KMS-11 (cell line): ENCODE measurements at regions not wholly inside any gene's neighbourhood (a gene's known extent, or its start where the extent isn't known, plus 50 kb on each side); places are given as distances from the start of the nearest gene placed in this dataset.

Experiments
- H2AFZ ChIP-seq: fragments of 200-600 bp; sonication (generic); 2 replicates; pipeline ENCODE4 v1.6.1; 2016; ENCODE audit warnings: antibody characterized with exemption, mixed run types, low read depth
- H3K27ac ChIP-seq: fragments of 200-600 bp; sonication (generic); 2 replicates; pipeline ENCODE4 v1.6.1; 2016; ENCODE audit warnings: mild to moderate bottlenecking, mixed run types
- H3K27me3 ChIP-seq: fragments of 200-600 bp; sonication (generic); 2 replicates; pipeline ENCODE4 v1.6.1; 2017; ENCODE audit warnings: mild to moderate bottlenecking, low read depth, mixed run types, moderate library complexity; ENCODE audit not compliant: insufficient read depth
- H3K36me3 ChIP-seq: fragments of 200-600 bp; sonication (generic); 2 replicates; pipeline ENCODE4 v1.6.1; 2017; ENCODE audit warnings: mild to moderate bottlenecking, mixed run types; ENCODE audit not compliant: insufficient read depth
- H3K4me1 ChIP-seq: fragments of 200-600 bp; sonication (generic); 2 replicates; pipeline ENCODE4 v1.6.1; 2016; ENCODE audit warnings: mild to moderate bottlenecking, low read depth, mixed run types; ENCODE audit not compliant: poor library complexity, severe bottlenecking
- H3K4me2 ChIP-seq: fragments of 200-600 bp; sonication (generic); 2 replicates; pipeline ENCODE4 v1.7.0; 2016; ENCODE audit warnings: mild to moderate bottlenecking, mixed run types
- H3K4me3 ChIP-seq: fragments of 200-600 bp; sonication (generic); IDR thresholded peaks from 2 replicates; pipeline ENCODE4 v1.6.1; 2017; ENCODE audit warnings: low read depth, low read length, mixed read lengths; ENCODE audit not compliant: insufficient read depth
- H3K79me2 ChIP-seq: fragments of 200-600 bp; sonication (generic); 2 replicates; pipeline ENCODE4 v1.6.1; 2016; ENCODE audit warnings: low read depth, mixed run types; ENCODE audit not compliant: insufficient read depth
- H3K9ac ChIP-seq: fragments of 200-600 bp; sonication (generic); 2 replicates; pipeline ENCODE4 v1.6.1; 2016; ENCODE audit warnings: mild to moderate bottlenecking, mixed run types
- H4K20me1 ChIP-seq: fragments of 200-600 bp; sonication (generic); 2 replicates; pipeline ENCODE4 v1.6.1; 2016; ENCODE audit warnings: mild to moderate bottlenecking, mixed run types; ENCODE audit not compliant: insufficient read depth
- TF ChIP-seq, protein P1 (sequence below): fragments of 200-600 bp; sonication (generic); conservative IDR thresholded peaks from 2 replicates; pipeline ENCODE4 v1.6.1; 2017; ENCODE audit warnings: low read depth, mild to moderate bottlenecking, antibody characterized with exemption, low read length, moderate library complexity, mixed read lengths

DNA sequence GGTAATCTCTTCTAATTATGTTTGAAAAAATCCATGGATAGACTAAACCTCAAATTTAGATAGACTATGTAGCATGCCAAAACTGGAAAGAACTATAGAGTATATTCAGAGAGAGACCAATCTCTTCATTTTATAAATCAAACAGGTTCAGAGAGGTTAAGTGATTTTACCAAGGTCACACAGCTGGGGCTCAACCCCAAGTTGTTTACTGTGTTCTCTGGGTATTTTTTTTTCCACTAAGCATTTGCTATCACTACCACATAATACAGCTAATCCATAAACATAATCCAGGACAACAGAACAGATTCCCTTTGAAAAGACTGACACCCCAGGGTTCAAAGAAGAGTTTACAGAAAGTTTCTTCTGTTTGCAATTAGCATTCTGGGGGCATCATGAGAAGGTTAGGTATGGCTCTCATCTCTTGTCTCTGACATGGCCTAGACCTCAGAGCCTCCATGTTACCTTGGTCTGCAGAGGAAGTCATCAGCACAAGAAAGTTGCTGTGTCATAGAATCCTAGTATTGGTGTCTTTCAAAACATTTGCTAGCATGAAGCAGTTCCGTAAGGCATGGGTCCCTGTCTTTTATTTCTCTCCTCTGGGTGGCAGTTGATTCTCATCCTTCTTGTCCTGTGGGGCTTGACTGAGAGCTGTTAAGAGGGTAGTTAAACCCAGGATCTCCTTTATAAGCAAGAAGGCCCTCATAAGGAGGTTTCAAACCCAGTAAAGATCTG is 94.5 kb upstream of the HSD17B12 start:
- Histone ChIP-seq H3K27ac (no peak overlapping the region), H3K4me1 (peaks cover 14% of the 10 kb centered on the region), H3K27me3 (peaks cover 19% of the 10 kb centered on the region), H2AFZ (peak overlapping the region; percentile 29; the same call in 1 of the 2 replicates), H4K20me1 (no peaks in the 10 kb centered on the region), H3K4me2 (no peak overlapping the region), H3K36me3 (no peaks in the 10 kb centered on the region), H3K9ac (no peak overlapping the region), H3K79me2 (no peaks in the 10 kb centered on the region), H3K4me3 (no peak overlapping the region)
- TF ChIP-seq, protein P1, sequence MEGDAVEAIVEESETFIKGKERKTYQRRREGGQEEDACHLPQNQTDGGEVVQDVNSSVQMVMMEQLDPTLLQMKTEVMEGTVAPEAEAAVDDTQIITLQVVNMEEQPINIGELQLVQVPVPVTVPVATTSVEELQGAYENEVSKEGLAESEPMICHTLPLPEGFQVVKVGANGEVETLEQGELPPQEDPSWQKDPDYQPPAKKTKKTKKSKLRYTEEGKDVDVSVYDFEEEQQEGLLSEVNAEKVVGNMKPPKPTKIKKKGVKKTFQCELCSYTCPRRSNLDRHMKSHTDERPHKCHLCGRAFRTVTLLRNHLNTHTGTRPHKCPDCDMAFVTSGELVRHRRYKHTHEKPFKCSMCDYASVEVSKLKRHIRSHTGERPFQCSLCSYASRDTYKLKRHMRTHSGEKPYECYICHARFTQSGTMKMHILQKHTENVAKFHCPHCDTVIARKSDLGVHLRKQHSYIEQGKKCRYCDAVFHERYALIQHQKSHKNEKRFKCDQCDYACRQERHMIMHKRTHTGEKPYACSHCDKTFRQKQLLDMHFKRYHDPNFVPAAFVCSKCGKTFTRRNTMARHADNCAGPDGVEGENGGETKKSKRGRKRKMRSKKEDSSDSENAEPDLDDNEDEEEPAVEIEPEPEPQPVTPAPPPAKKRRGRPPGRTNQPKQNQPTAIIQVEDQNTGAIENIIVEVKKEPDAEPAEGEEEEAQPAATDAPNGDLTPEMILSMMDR: no peak

DNA sequence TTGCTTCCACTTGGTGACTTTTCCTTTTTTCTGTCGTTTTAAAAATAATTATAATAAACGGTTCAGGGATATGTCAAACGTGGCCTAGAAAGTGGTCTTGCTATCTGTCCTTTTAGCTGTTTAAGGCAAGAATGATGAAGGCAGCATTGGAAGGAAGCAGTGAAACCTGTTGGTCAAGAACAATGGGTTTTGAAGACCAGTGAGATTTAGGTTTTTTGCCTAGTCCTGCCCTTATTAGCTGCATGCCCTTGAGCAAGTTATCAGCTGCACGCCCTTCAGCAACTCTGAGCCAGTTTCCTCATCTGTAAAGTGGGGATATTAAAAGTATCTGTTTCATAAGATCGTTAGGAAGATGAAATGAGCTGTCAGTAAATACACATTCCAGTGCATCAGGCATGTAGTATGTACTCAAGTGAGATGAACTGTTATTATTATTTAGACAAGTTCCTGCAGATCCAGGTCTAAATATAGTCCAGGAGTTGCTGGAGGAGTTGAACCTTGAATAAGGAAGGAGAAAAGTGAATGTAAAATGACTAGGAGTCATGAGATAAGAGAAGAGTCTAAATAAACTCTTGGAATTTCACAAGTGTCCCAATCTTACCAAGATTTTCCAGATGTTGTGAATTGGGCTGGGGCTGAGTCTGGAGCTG is 90.8 kb upstream of the HSD17B12 start:
- H3K4me2 ChIP-seq: no peak overlapping the region
- no peaks in the 10 kb centered on the region for H3K36me3 ChIP-seq
- no peaks in the 10 kb centered on the region for H3K27me3 ChIP-seq
- TF ChIP-seq, protein P1: no peak
- no peaks in the 10 kb centered on the region for H4K20me1 ChIP-seq
- no peak overlapping the region for H3K9ac ChIP-seq
- H3K27ac ChIP-seq: no peak overlapping the region
- H2AFZ ChIP-seq: no peak overlapping the region
- H3K4me3 ChIP-seq: no peak overlapping the region
- no peaks in the 10 kb centered on the region for H3K79me2 ChIP-seq
- peaks cover 8% of the 10 kb centered on the region for H3K4me1 ChIP-seq

DNA sequence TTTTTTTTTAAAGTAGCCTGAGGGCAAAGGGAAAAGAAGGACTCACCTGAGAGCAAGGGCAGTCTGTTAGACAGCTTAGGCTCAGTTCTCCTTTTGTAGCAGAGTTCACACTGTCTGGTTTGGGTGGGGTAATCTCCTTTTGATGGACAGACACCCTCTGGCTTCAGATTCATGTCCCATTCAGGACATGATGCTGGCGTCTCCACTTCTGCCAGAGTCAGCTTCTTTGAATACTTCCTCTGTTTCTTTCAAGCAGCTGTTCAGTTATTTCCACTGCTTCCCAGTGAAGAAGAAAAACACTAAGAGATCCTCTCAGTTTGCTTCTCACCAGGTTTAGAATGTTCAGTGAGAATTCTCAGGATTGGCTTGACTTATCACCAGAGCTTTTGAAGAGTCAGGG is 79.0 kb upstream of the HSD17B12 start:
- Histone ChIP-seq H3K36me3 (no peaks in the 10 kb centered on the region), H3K9ac (no peak overlapping the region), H3K4me3 (no peak overlapping the region), H3K4me2 (no peak overlapping the region), H2AFZ (no peak overlapping the region), H3K27ac (no peak overlapping the region), H4K20me1 (no peaks in the 10 kb centered on the region), H3K27me3 (no peaks in the 10 kb centered on the region), H3K4me1 (no peaks in the 10 kb centered on the region), H3K79me2 (no peaks in the 10 kb centered on the region)
- TF ChIP-seq, protein P1: no peak

DNA sequence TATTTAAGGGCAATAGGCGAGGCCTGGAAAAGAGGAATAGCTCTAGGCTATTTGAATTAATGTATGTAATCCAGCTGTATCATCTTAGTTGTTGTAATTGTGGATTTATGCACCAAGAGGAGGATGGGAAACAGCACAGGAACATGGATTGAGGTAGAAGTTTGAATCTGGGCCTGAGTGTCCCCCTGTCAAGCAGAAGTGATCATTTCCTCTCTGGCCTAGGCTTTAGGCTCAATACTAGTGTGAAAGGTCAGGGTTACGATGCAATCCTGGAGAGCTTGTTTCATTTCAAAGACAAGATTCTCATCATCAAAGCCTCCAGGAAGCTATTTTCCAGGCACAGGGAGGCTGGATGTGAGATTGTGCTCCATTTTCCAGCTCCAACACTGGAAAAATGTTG is 77.9 kb upstream of the HSD17B12 start:
- Histone ChIP-seq H2AFZ (no peak overlapping the region), H3K27me3 (no peaks in the 10 kb centered on the region), H3K4me3 (no peak overlapping the region), H4K20me1 (no peaks in the 10 kb centered on the region), H3K79me2 (no peaks in the 10 kb centered on the region), H3K4me1 (no peaks in the 10 kb centered on the region), H3K4me2 (no peak overlapping the region), H3K27ac (no peak overlapping the region), H3K9ac (no peak overlapping the region), H3K36me3 (no peaks in the 10 kb centered on the region)
- TF ChIP-seq, protein P1: no peak
